ENCODE measurements at regions not wholly inside any gene's neighbourhood (a gene's known extent, or its start where the extent isn't known, plus 50 kb on each side); places are given as distances from the start of the nearest gene placed in this dataset.

DNA sequence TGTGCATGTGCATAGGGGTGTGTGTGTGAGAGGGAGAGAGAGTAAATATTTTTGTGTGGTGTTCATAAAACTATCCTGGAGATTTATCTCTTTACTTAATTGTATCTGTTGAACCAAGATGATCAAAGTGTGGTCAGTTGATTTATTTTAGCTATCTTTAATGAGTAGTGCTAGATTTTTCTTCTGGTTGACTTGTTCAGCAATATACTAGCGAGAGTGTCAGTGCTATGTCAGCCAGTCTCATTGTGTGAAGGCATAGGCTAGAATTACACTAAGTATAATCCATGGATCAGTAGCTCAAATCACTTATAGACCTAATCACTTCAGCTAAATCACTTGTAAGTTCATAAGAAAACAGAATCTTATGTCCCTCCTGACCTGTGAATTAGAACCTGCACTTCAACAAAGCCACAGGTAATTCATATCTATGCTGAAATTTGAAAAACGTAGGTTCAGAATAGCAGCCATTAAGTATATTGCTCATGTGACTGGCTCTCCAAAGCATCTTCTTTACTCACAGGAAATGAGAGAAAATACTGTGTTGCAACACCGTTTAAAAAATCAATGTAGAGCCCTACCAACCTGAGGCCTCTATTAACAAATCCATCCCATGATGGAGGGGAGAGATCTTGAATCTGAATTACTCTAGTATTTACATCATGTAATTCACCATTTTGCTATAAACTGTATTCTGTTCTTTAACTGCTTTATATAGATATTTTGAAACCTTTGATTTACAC lies 203.1 kb upstream of the ACTBL2 start:
- no peaks in the 10 kb centered on the region for H3K9me1 ChIP-seq (ENCODE audit: control insufficient read depth, extremely low read depth, insufficient read depth, low read length)
- no peaks in the 10 kb centered on the region for H3K79me2 ChIP-seq (ENCODE audit: control insufficient read depth, insufficient read depth, low read length)
- TF ChIP-seq CTCF (optimal IDR thresholded peaks at IDR 0.05 in 1 of 3, IDR thresholded peaks at IDR 0.05 in 1 of 3, conservative IDR thresholded peaks at IDR 0.05 in 1 of 3; ENCODE audit: extremely low read depth in 1 of 3, insufficient read depth in 2 of 3, low read length in 3 of 3) (no peak), EZH2 (IDR thresholded peaks at IDR 0.05; ENCODE audit: low read length) (no peak)
- no peaks in the 10 kb centered on the region for H4K20me1 ChIP-seq (ENCODE audit: control insufficient read depth, extremely low read depth, insufficient read depth, low read length)
- FAIRE-seq: no peak
- dilution Hi-C loops (cut with MboI; ENCODE audit: extremely low pct_ligation_motif_present, low sequenced_read_pairs): no loop called here
- H3K4me2 ChIP-seq (ENCODE audit: control insufficient read depth, extremely low read depth, insufficient read depth, low read depth, low read length): no peak overlapping the region
- H3K36me3 ChIP-seq (ENCODE audit: control insufficient read depth in 2 of 2, extremely low read depth in 1 of 2, insufficient read depth in 2 of 2, low read length in 2 of 2): no peaks in the 10 kb centered on the region
- H3K4me3 ChIP-seq (ENCODE audit: control insufficient read depth in 2 of 3, extremely low read depth in 1 of 3, insufficient read depth in 2 of 3, low read depth in 1 of 3, low read length in 3 of 3): no peak overlapping the region
- H2AFZ ChIP-seq (ENCODE audit: control insufficient read depth, low read length): no peak overlapping the region
- no peak overlapping the region for H3K9ac ChIP-seq (ENCODE audit: control insufficient read depth, extremely low read depth, insufficient read depth, low read length)
- no peaks in the 10 kb centered on the region for H3K27me3 ChIP-seq (ENCODE audit: control insufficient read depth, extremely low read depth, insufficient read depth, low read length)
- no peak for DNase-seq (ENCODE audit: low read depth, low spot score)
- no peaks in the 10 kb centered on the region for H3K9me3 ChIP-seq (ENCODE audit: control insufficient read depth, low read depth, low read length)
- H3K4me1 ChIP-seq (ENCODE audit: control insufficient read depth, extremely low read depth, insufficient read depth, low read length): peaks cover 19% of the 10 kb centered on the region
- no peak overlapping the region for H3K27ac ChIP-seq (ENCODE audit: control insufficient read depth, insufficient read depth, low read length)

DNA sequence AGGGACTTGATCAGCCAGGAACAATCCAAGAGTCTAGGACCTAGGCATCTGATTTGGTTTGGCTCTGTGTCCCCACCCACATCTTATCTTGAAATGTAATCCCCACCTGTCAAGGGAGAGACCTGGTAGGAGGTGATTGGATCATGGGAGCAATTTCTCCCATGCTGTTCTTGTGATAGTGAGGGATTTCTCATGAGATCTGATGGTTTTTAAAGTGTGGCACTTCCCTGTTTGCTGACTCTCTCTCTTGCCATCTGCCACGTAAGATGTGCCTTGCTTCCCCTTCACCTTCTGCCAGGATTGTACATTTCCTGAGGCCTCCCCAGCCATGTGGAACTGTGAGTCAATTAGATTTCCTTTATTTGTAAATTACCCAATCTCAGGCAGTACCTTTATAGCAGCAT lies 201.7 kb upstream of the ACTBL2 start:
- H2AFZ ChIP-seq (ENCODE audit: control insufficient read depth, low read length): peak overlapping the region; percentile 30
- no peak overlapping the region for H3K9ac ChIP-seq (ENCODE audit: control insufficient read depth, extremely low read depth, insufficient read depth, low read length)
- H3K4me1 ChIP-seq (ENCODE audit: control insufficient read depth, extremely low read depth, insufficient read depth, low read length): peaks cover 20% of the 10 kb centered on the region
- DNase-seq (ENCODE audit: low read depth, low spot score) (no peak), FAIRE-seq (no peak)
- H3K79me2 ChIP-seq (ENCODE audit: control insufficient read depth, insufficient read depth, low read length): no peaks in the 10 kb centered on the region
- no peak overlapping the region for H3K4me2 ChIP-seq (ENCODE audit: control insufficient read depth, extremely low read depth, insufficient read depth, low read depth, low read length)
- no peaks in the 10 kb centered on the region for H3K9me3 ChIP-seq (ENCODE audit: control insufficient read depth, low read depth, low read length)
- no peak for TF ChIP-seq CTCF (optimal IDR thresholded peaks at IDR 0.05 in 1 of 3, IDR thresholded peaks at IDR 0.05 in 1 of 3, conservative IDR thresholded peaks at IDR 0.05 in 1 of 3; ENCODE audit: extremely low read depth in 1 of 3, insufficient read depth in 2 of 3, low read length in 3 of 3)
- TF ChIP-seq EZH2 (IDR thresholded peaks at IDR 0.05; ENCODE audit: low read length): no peak
- H4K20me1 ChIP-seq (ENCODE audit: control insufficient read depth, extremely low read depth, insufficient read depth, low read length): no peaks in the 10 kb centered on the region
- dilution Hi-C loops (cut with MboI; ENCODE audit: extremely low pct_ligation_motif_present, low sequenced_read_pairs): no loop called here
- no peaks in the 10 kb centered on the region for H3K36me3 ChIP-seq (ENCODE audit: control insufficient read depth in 2 of 2, extremely low read depth in 1 of 2, insufficient read depth in 2 of 2, low read length in 2 of 2)
- H3K4me3 ChIP-seq (ENCODE audit: control insufficient read depth in 2 of 3, extremely low read depth in 1 of 3, insufficient read depth in 2 of 3, low read depth in 1 of 3, low read length in 3 of 3): no peak overlapping the region
- H3K27me3 ChIP-seq (ENCODE audit: control insufficient read depth, extremely low read depth, insufficient read depth, low read length): no peaks in the 10 kb centered on the region
- H3K9me1 ChIP-seq (ENCODE audit: control insufficient read depth, extremely low read depth, insufficient read depth, low read length): no peaks in the 10 kb centered on the region
- H3K27ac ChIP-seq (ENCODE audit: control insufficient read depth, insufficient read depth, low read length): no peak overlapping the region
